ENCODE measurements at regions not wholly inside any gene's neighbourhood (a gene's known extent, or its start where the extent isn't known, plus 50 kb on each side); places are given as distances from the start of the nearest gene placed in this dataset.

GRCh38 chr2:129904532-129905446 lies 74.7 kb upstream of the RAB6C start:
- H3K27me3 ChIP-seq (ENCODE audit: control insufficient read depth in 1 of 2, insufficient read depth in 2 of 2, low read length in 2 of 2): no peaks in the 10 kb centered on the region
- no peak for TF ChIP-seq CTCF (IDR thresholded peaks at IDR 0.05)
- POLR2A ChIA-PET: no interaction called here
- Mint-ChIP-seq H3K36me3 (ENCODE audit: low read depth) (no peaks in the 10 kb centered on the region), H3K27ac (no peak overlapping the region), H3K9me3 (no peaks in the 10 kb centered on the region), H3K4me3 (no peak overlapping the region), H3K4me1 (ENCODE audit: low read depth) (no peaks in the 10 kb centered on the region), H3K27me3 (no peaks in the 10 kb centered on the region)
- DNase-seq: peak in 1 of 14 experiments; percentile 1
- H3K9me3 ChIP-seq (ENCODE audit: control insufficient read depth in 1 of 2, insufficient read depth in 1 of 2, low read length in 2 of 2): peaks cover 0 to 8% of the 10 kb centered on the region in 2 experiments
- no peak overlapping the region for H3K4me3 ChIP-seq (ENCODE audit: low read length)
- H3K27ac ChIP-seq (ENCODE audit: low read depth in 1 of 2, low read length in 2 of 2): no peak overlapping the region
- H3K36me3 ChIP-seq (ENCODE audit: insufficient read depth, low read length): no peaks in the 10 kb centered on the region
- no peak for ATAC-seq (ENCODE audit: poor library complexity)
- CTCF ChIA-PET: no interaction called here
- H3K4me1 ChIP-seq (ENCODE audit: insufficient read depth, low read length): no peaks in the 10 kb centered on the region
- intact Hi-C loops (cut with DNase I, micrococcal nuclease): no loop called here

GRCh38 chr2:129905664-129906081 lies 73.8 kb upstream of the RAB6C start:
- ChIA-PET CTCF (no interaction called here), POLR2A (no interaction called here)
- Histone ChIP-seq H3K4me3 (ENCODE audit: low read length) (no peak overlapping the region), H3K36me3 (ENCODE audit: insufficient read depth, low read length) (no peaks in the 10 kb centered on the region), H3K4me1 (ENCODE audit: insufficient read depth, low read length) (no peaks in the 10 kb centered on the region), H3K27me3 (ENCODE audit: control insufficient read depth in 1 of 2, insufficient read depth in 2 of 2, low read length in 2 of 2) (no peaks in the 10 kb centered on the region), H3K9me3 (ENCODE audit: control insufficient read depth in 1 of 2, insufficient read depth in 1 of 2, low read length in 2 of 2) (peaks cover 0 to 8% of the 10 kb centered on the region in 2 experiments), H3K27ac (ENCODE audit: low read depth in 1 of 2, low read length in 2 of 2) (no peak overlapping the region)
- no peaks in the 10 kb centered on the region for H3K36me3 Mint-ChIP-seq (ENCODE audit: low read depth)
- intact Hi-C loops (cut with DNase I, micrococcal nuclease): no loop called here
- DNase-seq (peak in 1 of 14 experiments; percentile 2), ATAC-seq (ENCODE audit: poor library complexity) (no peak)
- no peaks in the 10 kb centered on the region for H3K27me3 Mint-ChIP-seq
- no peaks in the 10 kb centered on the region for H3K4me1 Mint-ChIP-seq (ENCODE audit: low read depth)
- H3K4me3 Mint-ChIP-seq: no peak overlapping the region
- no peak overlapping the region for H3K27ac Mint-ChIP-seq
- no peaks in the 10 kb centered on the region for H3K9me3 Mint-ChIP-seq
- no peak for TF ChIP-seq CTCF (IDR thresholded peaks at IDR 0.05)

- POLR2A ChIA-PET: no interaction called here
- Histone ChIP-seq H3K4me1 (ENCODE audit: insufficient read depth, low read length) (no peaks in the 10 kb centered on the region), H3K27ac (ENCODE audit: low read depth in 1 of 2, low read length in 2 of 2) (no peak overlapping the region), H3K36me3 (ENCODE audit: insufficient read depth, low read length) (no peaks in the 10 kb centered on the region), H3K4me3 (ENCODE audit: low read length) (no peak overlapping the region), H3K9me3 (ENCODE audit: control insufficient read depth in 1 of 2, insufficient read depth in 1 of 2, low read length in 2 of 2) (peaks cover 0 to 8% of the 10 kb centered on the region in 2 experiments), H3K27me3 (ENCODE audit: control insufficient read depth in 1 of 2, insufficient read depth in 2 of 2, low read length in 2 of 2) (no peaks in the 10 kb centered on the region)
- TF ChIP-seq CTCF (IDR thresholded peaks at IDR 0.05): no peak
- Mint-ChIP-seq H3K36me3 (ENCODE audit: low read depth) (no peaks in the 10 kb centered on the region), H3K4me3 (no peak overlapping the region), H3K27ac (no peak overlapping the region), H3K4me1 (ENCODE audit: low read depth) (no peaks in the 10 kb centered on the region), H3K9me3 (no peaks in the 10 kb centered on the region), H3K27me3 (no peaks in the 10 kb centered on the region)
- intact Hi-C loops (cut with DNase I, micrococcal nuclease): no loop called here
- DNase-seq (peak in 1 of 14 experiments; percentile 1), ATAC-seq (ENCODE audit: poor library complexity) (no peak)
- CTCF ChIA-PET: no interaction called here
Measured at GRCh38 chr2:129906139-129906860, 73.2 kb upstream of the RAB6C start.

Data from CD4-positive, alpha-beta T cell (primary cell).